Panc1 (cell line): ENCODE measurements at regions not wholly inside any gene's neighbourhood (a gene's known extent, or its start where the extent isn't known, plus 50 kb on each side); places are given as distances from the start of the nearest gene placed in this dataset.

Source experiments
- CTCF ChIP-seq: fragments of 450-650 bp; IDR thresholded peaks from 2 replicates; pipeline ENCODE4 v1.5.1; 2017; ENCODE audit warnings: mild to moderate bottlenecking
- POLR2AphosphoS5 ChIP-seq: IDR thresholded peaks from 2 replicates; pipeline ENCODE4 v1.6.1; 2012; ENCODE audit warnings: mild to moderate bottlenecking, low read depth, low read length, moderate library complexity
- REST ChIP-seq, 2 experiments: IDR thresholded peaks; 2 replicates each; pipeline ENCODE4 v1.6.1; 2011 to 2012; ENCODE audit warnings: low read depth in 2 of 2, control low read depth in 1 of 2, low read length in 1 of 2, mild to moderate bottlenecking in 1 of 2, moderate library complexity in 1 of 2; ENCODE audit not compliant: insufficient read depth in 1 of 2
- SIN3A ChIP-seq: IDR thresholded peaks from 2 replicates; pipeline ENCODE4 v1.6.1; 2012; ENCODE audit warnings: low read depth, mild to moderate bottlenecking, low read length, moderate library complexity, borderline replicate concordance; ENCODE audit not compliant: insufficient read depth
- TCF7L2 ChIP-seq: IDR thresholded peaks from 2 replicates; pipeline ENCODE4 v1.6.1; 2011; ENCODE audit warnings: mild to moderate bottlenecking, low read depth, low read length, inconsistent platforms

- TF ChIP-seq CTCF, result no peak
- TF ChIP-seq POLR2AphosphoS5, result no peak
- no peak for TF ChIP-seq REST (IDR thresholded peaks at IDR 0.05; ENCODE audit: insufficient read depth in 1 of 2, low read depth in 2 of 2, low read length in 1 of 2)
- TF ChIP-seq TCF7L2, result no peak
- no peak for TF ChIP-seq SIN3A
These were observed 218.1 kb downstream of the NSUN3 start for GRCh38 chr3:94280958-94281357.
